HG03457 (cell line): ENCODE measurements at regions not wholly inside any gene's neighbourhood (a gene's known extent, or its start where the extent isn't known, plus 50 kb on each side); places are given as distances from the start of the nearest gene placed in this dataset.

Experiments used
- ATAC-seq: cut with Tn5 transposase; IDR thresholded peaks from one replicate; pipeline ENCODE4 v1.9.1; 2021; ENCODE audit warnings: moderate number of reproducible peaks; ENCODE audit not compliant: unreplicated experiment

DNA sequence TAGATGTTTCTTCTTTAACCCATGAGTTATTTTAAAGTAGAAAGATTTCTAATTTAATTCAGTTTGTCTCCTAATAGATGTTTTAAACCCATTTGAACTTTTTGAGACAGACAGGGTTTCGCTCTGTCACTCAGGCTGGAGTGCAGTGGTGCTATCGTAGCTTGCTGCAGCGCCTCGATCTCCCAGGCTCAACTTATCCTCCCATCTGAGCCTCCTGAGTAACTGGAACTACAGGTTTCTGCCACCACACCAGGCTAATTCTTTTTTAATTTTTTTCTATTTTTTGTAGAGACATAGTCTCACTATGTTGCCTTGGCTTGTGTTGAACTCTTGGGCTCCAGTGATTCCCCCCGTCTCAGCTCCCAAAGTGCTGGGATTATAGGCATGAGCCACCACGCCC, 53.0 kb upstream of the RAB18 start:
- no peak for ATAC-seq

DNA sequence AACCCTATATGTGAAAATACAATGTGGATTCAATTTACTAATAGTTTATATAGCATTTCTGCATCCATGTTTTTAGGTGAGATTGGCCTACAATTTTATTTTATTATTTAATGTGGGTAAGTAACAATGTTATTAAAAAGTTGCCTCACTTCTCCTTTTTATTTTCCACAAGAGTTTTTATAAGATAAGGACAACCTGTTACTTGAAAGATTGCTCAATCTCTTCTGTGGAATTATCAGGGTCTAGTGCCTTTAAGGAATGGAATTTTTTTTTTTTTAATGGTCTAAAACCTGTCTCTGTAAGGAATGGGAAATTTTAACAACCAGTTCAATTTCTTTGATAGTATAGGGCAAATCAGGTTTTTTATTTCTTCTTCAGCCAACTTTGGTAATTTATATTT, 53.9 kb upstream of the RAB18 start:
- no peak for ATAC-seq

DNA sequence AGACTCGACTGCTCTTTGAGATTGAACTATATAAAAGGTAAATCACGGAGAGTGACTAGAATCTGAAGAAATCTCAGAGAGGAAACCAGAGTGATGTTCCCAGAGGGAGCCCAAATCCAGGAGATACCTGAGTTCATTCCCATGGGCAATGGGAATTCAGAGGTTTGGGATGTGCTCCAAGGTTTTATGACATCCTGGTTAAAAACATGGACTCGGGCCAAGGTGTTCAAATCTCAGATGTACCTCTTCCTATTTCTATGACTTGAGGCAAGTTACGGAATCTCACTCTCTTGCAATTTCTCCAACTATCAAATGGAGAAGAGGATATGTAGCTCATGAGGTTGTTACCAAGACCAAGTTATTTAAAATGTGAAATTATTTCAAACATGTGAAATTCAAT, 54.5 kb upstream of the RAB18 start:
- ATAC-seq, result no peak

DNA sequence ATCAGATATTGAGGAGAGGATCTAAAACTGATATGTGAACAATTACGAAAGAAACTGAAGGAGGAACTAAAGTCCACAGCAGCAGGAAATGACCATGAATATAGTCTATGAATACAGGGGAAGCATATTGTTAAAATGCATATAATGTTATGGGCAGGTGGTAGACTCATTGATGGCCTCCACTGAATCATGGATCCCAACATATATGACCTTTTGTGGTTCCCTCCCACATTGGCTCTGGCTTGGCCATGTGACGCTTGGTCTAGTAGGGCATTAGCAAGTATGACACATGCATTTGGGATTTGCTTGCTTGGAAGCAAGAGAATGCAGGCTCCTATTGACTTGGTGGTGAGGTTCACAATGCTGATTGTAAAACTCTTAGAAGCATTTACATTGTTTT, 55.2 kb upstream of the RAB18 start:
- ATAC-seq, result no peak

DNA sequence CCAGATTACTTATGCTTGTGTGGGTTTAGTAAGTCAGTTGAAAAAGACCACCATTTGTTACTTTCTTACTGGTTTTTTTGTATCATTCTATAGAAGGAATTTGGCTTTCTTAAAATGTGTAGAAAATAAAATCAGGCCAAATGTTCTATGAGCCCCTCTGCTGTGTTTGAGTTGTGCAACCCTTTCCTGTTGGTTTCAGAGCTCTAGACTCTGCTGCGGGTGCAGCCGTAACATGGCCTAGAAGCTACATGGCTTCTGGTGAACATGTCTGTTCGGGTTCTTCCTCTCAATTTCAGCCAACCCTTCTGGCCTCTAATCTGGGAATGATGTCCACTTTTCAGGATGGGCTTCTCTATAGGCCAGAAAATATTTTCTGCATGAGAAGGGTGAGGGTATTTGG, 56.6 kb upstream of the RAB18 start:
- ATAC-seq, result no peak

DNA sequence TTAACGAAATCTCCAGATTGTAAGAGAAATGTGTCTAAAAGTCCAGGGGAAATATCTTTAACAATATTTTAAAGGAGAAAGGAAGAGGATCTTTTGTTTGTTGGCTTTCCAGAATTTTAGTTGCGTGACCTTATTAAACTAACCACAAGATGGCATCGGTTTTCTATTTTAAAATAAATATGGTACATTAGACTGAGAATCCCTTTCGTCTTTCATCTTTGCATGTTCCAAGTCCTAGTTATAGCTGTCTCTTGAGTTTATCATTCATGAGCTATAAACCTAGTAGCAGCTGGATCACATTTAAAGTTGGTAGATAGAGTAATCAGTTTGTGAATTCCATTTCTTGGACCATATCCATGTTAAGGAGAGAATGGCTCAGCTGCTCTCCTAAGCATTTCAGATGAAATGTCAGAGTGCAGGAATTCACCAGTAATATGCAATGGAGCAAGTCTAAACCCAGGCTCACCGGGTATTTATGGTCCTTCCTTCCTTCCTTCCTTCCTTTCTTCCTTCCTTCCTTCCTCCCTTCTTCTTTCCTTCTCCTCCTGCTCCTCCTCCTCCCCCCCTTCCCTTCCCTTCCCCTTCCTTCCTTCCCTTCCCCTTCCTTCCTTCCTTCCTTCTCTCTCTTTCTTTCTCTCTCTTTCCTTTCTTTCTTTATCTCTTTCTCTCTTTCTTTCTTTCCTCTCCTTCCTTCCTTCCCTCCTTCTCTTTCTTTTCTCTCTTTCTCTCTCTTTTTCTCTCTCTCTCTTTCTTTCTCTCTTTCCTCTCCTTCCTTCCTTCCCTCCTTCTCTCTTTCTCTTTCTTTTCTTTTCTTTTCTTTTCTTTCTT, 57.8 kb upstream of the RAB18 start:
- ATAC-seq, result no peak

DNA sequence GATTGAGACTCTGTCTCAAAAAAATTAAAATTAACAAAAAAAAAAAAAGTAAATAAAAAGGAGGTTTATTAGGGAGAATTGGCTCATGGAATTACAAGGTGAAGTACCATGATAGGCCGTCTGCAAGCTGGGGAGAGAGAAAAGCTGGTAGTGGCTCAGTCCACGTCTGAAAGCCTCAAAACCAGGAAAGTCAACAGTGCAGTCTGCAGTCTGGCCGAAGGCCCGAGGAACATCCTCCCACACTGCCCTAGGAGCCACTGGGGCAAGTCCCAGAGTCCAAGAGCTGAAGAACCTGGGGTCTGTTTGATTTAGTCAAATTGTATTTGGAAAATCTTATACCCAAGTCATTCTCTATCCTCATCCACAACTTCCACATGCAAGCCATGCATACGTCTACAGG, 59.0 kb upstream of the RAB18 start:
- ATAC-seq, result no peak

DNA sequence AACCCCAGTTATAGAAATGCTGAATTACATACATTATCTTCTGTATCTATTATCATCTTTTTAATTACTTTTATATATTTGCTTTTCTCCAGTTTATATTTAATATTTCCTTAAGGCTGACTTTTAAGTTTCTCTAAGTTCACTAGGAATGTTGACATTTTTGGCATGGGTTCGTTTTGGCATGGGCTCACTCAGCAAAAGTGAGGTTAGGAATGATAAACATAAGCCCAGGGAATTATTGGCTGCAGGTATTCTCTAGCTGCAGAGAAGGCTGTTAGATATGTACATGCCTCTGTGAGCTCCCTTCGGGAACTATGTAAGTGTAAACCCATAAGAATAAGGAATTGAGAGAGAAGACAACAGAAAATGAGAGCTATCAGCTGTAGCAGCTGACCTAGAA, 63.6 kb upstream of the RAB18 start:
- no peak for ATAC-seq

DNA sequence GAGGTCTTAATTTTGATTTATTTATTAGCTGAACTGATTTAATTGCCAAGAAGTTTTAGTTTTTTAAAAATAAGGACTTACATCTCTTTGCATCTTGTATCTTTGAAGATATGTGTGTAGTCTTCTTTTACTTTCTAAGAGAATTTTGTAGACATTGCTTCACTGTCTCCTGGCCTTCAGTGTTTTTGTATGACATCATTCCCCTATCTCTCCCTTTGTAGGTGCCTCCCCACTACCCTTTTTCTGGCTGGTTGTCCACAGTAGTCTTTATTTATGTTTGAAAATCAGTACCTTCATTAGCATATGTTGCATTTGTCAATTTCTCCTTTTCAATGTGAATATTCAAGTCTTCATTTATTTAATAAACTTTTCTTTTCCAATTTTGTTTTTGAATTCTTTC, 64.1 kb upstream of the RAB18 start:
- ATAC-seq, result no peak

DNA sequence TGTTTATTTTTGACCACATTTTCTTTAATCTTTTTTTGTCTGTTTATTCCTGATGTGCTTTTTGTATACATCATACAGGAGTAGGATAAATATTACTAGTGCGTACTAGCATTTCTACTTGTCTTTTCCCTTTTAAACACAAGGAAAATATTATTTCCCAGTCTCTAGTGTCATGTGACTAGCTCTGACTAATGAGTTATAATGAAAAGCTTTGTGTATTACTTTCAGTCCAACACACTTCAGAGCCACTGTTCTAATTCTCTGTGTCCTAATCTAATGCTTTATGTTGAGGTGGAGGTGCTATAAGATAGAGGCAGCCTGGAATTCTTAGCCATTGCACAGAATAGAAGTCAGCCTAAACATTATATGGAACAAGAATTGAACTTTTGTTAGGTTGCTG, 65.0 kb upstream of the RAB18 start:
- ATAC-seq, result no peak

DNA sequence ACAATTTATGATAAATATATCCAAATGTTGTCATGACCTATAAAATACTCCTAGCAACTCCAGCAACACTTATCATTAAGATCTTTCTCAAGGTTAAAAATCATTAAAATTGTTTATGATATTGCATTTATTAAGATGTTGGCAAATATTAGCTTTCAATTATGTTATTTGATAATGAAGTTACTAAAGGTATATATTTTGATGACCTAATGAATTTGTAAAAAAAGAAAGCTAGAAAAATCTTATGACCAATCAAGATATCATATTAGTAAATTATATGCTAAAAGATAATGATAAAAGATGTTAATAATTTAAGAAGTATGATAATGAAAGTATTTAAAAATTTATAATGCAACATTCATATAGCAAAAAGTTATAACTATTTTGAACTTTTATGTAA, 66.3 kb upstream of the RAB18 start:
- ATAC-seq, result no peak

DNA sequence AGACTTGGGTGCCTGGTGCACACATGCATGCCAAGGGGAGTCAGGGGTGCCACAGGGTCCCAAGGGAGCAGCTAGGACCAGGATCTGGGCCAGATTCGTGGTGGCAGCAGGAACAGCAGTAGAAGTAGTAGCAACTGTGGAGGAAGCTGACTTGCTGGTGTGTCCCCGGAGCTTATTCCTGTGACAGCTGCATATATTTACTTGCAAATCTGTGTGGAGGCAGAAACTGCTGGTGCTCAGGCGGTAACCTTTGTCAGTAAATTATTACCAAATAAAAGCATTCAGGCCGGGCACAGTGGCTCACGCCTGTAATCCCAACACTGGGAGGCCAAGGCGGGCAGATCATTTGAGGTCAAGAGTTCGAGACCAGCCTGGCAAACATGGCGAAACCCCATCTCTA, 67.4 kb upstream of the RAB18 start:
- no peak for ATAC-seq

DNA sequence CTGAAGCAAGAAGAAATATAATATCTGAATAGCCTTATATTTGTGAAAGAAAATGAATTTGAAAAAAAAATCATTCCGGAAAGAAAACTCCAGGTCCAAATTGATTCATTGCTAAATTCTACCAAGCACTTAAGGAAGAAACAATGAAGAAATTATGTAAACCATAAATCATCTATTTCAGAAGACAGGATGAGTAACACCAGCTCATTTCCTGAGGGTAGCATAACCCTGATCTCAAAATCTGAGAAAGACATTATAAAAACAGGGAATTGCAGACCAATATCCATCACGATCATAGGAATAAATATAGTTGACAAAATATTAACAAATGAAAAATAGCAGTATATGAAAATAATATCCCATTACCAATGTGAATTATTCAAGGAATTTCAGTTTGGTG, 70.1 kb upstream of the RAB18 start:
- ATAC-seq, result no peak

DNA sequence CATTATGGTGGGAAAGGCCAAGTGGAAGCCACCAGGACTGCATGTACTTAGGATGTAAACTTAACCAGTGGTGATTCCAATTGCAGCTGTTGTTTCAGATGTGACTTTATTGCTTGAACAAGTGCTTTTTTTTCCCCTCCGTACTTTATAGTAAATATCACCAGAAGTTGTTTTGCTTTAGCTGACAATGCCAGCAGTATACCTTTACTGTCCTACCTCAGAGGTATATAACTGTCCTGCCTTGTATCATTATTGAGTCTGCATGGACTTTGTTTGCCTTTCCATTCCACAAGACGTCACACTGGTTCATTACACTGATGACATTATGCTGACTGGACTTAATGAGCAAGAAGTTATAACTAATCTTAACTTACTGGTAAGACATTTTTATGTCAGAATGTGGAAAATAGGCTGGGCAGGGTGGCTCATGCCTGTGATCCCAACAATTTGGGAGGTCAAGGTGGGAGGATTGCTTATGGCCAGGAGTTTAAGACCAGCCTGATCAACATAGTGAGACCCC, 77.1 kb upstream of the RAB18 start:
- ATAC-seq, result no peak

DNA sequence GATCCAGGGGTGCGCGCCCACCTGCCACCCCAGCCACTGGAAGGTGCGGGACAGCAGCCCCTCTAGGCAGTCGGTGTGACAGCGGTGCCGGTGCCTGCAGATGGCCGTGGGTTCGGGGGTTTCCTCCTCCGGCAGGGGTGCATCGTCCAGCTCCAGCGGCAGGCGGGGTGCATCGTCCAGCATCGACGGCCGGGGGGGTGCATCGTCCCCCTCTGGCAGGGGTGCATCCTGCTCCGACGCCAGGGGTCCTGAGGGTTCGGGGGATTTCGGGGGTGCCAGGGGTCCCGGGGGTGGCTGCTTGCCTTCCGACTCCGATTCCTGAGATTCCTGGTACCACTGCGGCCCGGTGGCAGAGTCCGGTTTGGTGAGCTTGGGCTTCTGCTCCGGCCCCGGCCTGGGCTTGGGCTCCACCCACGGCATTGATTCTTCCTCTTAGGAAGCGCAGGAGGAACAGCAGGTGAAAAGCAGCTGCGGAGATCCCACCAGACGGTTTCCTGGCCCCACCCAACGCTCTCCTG, 90.2 kb upstream of the RAB18 start:
- ATAC-seq, result no peak

DNA sequence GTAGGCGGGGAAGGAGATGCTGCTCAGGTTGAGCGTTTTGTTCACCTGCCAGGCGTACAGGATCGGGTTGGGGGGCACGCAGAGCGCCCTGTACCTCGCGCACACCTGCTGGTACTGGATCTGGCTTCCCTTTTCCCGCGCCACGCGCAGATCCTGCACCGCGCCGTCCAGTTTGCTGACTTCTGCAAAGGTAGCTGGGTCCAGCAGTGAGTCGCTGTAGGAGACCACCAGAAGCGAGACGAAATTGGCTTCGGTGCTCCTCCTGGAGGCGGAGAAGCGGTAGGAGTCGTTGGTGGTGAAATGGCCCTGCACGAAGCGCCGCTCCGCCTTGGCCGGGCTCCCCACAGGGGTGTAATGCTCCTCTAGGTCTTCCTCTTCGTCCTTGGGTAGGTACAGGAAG, 90.7 kb upstream of the RAB18 start:
- ATAC-seq, result no peak

DNA sequence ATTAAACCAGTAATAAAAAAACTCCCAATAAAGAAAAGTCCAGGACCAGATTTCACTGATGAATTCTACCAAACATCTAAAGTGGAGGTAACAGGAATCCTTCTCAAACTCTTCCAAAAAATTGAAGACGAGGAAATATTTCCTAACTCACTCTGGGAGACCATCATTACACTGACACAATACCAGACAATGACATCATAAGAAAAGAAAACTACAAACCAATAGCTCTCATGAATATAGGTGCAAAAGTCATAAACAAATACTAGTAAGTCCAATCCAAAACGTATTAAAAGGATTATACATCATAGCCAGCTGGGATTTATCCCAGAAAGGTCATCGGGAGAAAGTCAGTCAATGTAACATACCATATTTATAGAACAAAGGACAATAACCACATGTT, 94.0 kb upstream of the RAB18 start:
- ATAC-seq, result no peak

DNA sequence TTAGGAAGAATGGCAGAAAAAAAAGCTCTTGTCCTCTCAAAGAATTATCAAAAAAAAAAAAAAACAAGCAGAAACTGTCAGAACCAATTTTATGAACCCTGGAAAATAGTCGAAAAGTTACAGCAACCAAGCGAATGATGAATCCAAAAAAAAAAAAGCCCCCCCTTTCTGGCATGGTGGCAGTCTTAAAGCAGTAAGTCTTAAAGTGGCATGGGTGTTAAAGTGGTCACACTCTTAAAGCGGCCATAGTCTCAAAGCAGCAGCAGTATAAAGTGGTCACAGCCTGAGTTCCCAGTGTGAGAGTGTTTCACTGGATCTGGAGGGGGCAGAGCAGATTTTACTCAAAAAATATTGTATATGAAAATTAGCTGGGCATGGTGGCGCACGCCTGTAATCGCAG, 96.8 kb upstream of the RAB18 start:
- ATAC-seq, result no peak

DNA sequence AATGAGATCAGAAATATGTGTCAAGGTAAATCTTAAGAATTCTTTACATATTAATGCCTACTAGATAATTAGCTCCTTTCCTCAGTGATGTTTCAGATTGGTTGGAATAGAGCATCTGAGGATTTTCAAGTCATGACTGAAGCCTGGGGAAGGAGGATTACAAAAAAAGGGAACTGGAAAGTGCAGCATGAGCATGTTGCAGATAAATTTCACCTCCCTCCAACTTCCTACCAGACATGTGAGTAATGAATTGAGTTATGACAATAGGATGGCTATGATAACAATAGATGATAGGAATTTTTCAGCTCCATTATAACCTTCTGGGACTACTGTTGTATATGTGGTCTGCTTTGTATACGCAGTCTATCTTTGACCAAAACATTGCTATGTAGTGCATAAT, 104.2 kb upstream of the RAB18 start:
- ATAC-seq, result no peak

DNA sequence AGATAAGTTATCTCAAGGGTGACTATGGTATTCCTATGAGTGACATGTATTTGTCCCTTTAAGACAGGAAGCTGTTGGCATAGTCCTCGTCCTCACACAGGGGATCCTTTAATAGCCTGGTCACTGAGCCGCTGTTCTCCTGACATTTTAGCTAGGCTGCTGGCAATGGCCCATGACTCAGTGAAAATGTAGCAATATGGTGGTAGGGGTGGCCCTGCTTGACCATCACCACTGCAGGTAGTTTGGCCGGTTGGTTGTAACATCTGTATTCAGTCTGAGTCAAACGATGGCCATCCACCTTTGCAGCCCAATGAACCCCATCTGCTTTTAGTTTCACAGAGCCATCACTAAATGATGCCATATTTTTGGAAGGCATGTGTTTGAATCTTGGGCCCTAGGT, 110.1 kb upstream of the RAB18 start:
- ATAC-seq, result no peak

DNA sequence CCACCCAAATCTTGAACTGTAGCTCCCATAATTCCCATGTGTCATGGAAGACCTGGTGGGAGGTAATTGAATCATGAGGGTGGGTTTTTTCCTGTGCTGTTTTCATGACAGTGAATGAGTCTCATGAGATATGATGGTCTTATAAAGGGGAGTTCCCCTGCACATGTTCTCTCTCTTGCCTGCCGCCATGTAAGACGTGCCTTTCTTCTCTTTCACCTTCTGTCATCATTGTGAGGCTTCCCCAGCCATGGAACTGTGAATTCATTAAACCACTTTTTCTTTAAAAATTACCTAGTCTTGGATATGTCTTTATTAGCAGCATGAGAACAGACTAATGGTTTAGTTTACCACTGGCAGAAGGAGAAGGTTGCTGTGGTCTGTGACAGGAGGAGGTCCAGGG, 111.5 kb upstream of the RAB18 start:
- ATAC-seq, result no peak

DNA sequence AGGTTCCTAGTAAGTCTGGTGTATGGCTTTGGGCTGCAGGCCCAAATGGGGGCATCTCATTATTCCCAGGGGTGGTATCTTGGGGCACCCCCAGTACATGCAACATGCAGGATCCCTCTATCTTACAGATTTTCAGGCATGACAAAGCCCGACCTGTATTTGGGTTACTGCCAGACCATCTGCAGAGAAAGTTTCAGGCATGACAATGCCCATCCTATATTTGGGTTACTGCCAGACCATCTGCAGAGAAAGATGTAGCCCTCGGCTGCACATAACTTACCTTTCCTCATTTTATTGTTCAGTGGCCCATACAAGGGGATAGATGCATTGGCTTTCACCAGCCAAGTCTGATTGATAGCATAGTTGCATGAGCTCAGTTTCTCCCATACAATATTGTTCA, 112.2 kb upstream of the RAB18 start:
- no peak for ATAC-seq

DNA sequence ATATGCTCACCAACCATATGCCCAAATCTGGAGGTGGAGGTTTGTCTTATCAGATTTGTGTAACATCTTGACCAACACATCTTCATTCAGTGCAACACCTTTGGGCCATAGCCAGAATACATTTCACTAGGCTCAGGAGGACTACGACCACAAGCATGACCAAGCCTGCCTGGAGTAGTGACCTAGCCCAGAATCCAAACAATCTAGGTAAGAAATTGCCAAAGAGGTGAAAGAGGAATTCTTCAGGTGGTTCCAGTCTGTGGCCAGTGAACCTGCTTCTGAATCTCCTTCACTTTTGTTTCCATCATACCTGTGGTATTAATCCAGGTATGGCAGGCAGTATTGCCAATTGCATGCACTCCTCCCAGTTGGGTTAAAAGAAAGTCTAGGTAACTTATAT, 112.8 kb upstream of the RAB18 start:
- ATAC-seq, result no peak
